ENCODE measurements at regions not wholly inside any gene's neighbourhood (a gene's known extent, or its start where the extent isn't known, plus 50 kb on each side); places are given as distances from the start of the nearest gene placed in this dataset.

DNA sequence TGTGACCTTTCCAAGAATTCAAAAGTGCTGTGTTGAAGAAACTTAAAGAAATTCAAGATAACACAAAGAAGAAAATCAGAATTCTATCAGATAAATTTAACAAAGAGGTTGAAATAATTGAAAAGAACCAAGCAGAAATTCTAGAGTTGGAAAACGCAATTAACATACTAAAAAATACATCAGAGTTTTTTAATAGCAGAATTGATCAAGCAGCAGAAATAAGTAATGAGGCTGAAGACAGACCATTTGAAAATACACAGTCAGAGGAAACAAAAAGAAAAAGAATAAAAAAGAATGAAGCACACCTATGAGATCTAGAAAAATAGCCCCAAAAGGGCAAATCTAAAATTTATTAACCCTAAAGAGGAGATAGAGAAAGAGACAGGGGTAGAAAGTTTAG is 218.1 kb upstream of the KAZN start:
- H3K4me1 ChIP-seq (ENCODE audit: insufficient read depth, low read length, poor library complexity, severe bottlenecking), result no peaks in the 10 kb centered on the region
- POLR2A ChIA-PET (ENCODE audit: low non-redundant PET), result no interaction called here
- intact Hi-C loops (cut with micrococcal nuclease; ENCODE audit: unreplicated experiment), result no loop called here
- H3K27ac ChIP-seq (ENCODE audit: low read depth, low read length, poor library complexity, severe bottlenecking), result no peak overlapping the region
- CTCF ChIA-PET, result no interaction called here
- peaks cover 6% of the 10 kb centered on the region for H3K9me3 ChIP-seq (ENCODE audit: low read depth, low read length, poor library complexity, severe bottlenecking)
- H3K36me3 ChIP-seq (ENCODE audit: insufficient read depth, low read length, poor library complexity, severe bottlenecking), result no peaks in the 10 kb centered on the region
- TF ChIP-seq, protein P1, sequence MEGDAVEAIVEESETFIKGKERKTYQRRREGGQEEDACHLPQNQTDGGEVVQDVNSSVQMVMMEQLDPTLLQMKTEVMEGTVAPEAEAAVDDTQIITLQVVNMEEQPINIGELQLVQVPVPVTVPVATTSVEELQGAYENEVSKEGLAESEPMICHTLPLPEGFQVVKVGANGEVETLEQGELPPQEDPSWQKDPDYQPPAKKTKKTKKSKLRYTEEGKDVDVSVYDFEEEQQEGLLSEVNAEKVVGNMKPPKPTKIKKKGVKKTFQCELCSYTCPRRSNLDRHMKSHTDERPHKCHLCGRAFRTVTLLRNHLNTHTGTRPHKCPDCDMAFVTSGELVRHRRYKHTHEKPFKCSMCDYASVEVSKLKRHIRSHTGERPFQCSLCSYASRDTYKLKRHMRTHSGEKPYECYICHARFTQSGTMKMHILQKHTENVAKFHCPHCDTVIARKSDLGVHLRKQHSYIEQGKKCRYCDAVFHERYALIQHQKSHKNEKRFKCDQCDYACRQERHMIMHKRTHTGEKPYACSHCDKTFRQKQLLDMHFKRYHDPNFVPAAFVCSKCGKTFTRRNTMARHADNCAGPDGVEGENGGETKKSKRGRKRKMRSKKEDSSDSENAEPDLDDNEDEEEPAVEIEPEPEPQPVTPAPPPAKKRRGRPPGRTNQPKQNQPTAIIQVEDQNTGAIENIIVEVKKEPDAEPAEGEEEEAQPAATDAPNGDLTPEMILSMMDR (conservative IDR thresholded peaks at IDR 0.05; ENCODE audit: low read depth, low read length), result no peak
- no peak for TF ChIP-seq EZH2 (IDR thresholded peaks at IDR 0.05; ENCODE audit: borderline replicate concordance, low read depth, low read length, poor library complexity, severe bottlenecking)
- DNase-seq (ENCODE audit: low spot score), result no peak
- BruUV-seq (replicated peaks), result no TSS peak
- H3K4me3 ChIP-seq (ENCODE audit: low read depth, low read length, poor library complexity, severe bottlenecking), result no peak overlapping the region
- no peaks in the 10 kb centered on the region for H3K27me3 ChIP-seq (replicated peaks; ENCODE audit: insufficient read depth, low read depth, low read length, poor library complexity)

DNA sequence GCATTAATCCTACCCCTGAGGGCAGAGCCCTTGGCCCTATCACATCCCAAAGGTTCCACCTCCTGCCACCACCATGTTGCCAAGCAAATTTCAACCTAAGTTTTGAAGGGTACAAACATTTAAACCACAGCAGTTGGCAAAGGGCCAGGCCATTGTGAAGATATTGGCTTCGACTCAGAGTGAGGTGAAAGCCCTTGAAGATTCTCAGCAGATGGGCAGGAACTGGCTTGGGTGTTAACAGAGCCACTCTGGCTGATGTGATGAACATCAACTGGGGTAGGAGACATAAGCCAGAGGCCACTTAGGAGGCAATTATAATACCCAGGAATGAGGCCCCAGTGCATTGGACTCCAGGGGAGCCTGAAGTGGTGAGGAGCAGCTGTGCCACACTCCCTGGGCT is 207.7 kb upstream of the KAZN start:
- Histone ChIP-seq H3K9me3 (ENCODE audit: low read depth, low read length, poor library complexity, severe bottlenecking) (peaks cover 3% of the 10 kb centered on the region), H3K27me3 (replicated peaks; ENCODE audit: insufficient read depth, low read depth, low read length, poor library complexity) (no peaks in the 10 kb centered on the region), H3K27ac (ENCODE audit: low read depth, low read length, poor library complexity, severe bottlenecking) (no peak overlapping the region), H3K4me3 (ENCODE audit: low read depth, low read length, poor library complexity, severe bottlenecking) (no peak overlapping the region), H3K4me1 (ENCODE audit: insufficient read depth, low read length, poor library complexity, severe bottlenecking) (no peaks in the 10 kb centered on the region), H3K36me3 (ENCODE audit: insufficient read depth, low read length, poor library complexity, severe bottlenecking) (no peaks in the 10 kb centered on the region)
- no peak for DNase-seq (ENCODE audit: low spot score)
- TF ChIP-seq EZH2 (IDR thresholded peaks at IDR 0.05; ENCODE audit: borderline replicate concordance, low read depth, low read length, poor library complexity, severe bottlenecking), result no peak
- TF ChIP-seq, protein P1 (conservative IDR thresholded peaks at IDR 0.05; ENCODE audit: low read depth, low read length), result no peak
- ChIA-PET CTCF (no interaction called here), POLR2A (ENCODE audit: low non-redundant PET) (no interaction called here)
- BruUV-seq (replicated peaks), result no TSS peak
- intact Hi-C loops (cut with micrococcal nuclease; ENCODE audit: unreplicated experiment), result no loop called here

DNA sequence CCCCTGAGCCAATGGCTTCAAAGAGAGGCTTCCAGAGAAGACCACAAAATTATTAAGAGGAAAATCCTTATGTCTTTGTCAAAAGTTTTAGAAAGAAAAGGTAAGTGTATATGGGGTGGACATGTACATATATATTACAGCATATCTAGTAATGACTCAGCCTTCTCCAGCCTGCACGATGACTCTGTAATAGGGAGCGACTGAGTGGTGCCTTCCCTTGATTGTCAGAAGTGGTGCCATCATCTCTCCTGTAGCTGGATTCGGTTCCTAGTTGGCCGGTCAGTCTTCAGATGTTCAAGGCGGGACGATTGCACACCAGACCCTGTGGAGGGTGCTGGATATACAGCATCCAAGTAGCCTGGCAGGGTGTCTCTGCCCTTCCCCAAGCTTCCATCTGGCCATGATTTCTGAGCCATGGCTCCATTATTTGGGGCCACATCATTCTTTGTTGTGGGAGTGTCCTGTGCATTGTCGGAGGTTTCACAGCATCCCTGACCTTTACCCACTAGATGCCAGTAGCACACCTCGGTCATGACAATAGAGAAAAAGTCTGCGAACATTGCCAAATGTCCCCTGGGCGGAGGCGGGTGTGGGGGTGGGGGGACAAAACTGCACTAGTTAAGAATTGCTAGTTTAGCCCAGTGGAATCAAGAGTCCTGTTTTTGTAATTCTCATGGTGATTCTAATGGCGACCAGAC is 206.2 kb upstream of the KAZN start:
- no peak overlapping the region for H3K4me3 ChIP-seq (ENCODE audit: low read depth, low read length, poor library complexity, severe bottlenecking)
- no peaks in the 10 kb centered on the region for H3K36me3 ChIP-seq (ENCODE audit: insufficient read depth, low read length, poor library complexity, severe bottlenecking)
- BruUV-seq (replicated peaks), result no TSS peak
- no peak for TF ChIP-seq EZH2 (IDR thresholded peaks at IDR 0.05; ENCODE audit: borderline replicate concordance, low read depth, low read length, poor library complexity, severe bottlenecking)
- TF ChIP-seq, protein P1 (conservative IDR thresholded peaks at IDR 0.05; ENCODE audit: low read depth, low read length), result no peak
- POLR2A ChIA-PET (ENCODE audit: low non-redundant PET), result no interaction called here
- no peaks in the 10 kb centered on the region for H3K4me1 ChIP-seq (ENCODE audit: insufficient read depth, low read length, poor library complexity, severe bottlenecking)
- no peak overlapping the region for H3K27ac ChIP-seq (ENCODE audit: low read depth, low read length, poor library complexity, severe bottlenecking)
- no peak for DNase-seq (ENCODE audit: low spot score)
- CTCF ChIA-PET, result no interaction called here
- no peaks in the 10 kb centered on the region for H3K27me3 ChIP-seq (replicated peaks; ENCODE audit: insufficient read depth, low read depth, low read length, poor library complexity)
- intact Hi-C loops (cut with micrococcal nuclease; ENCODE audit: unreplicated experiment), result no loop called here
- peaks cover 3% of the 10 kb centered on the region for H3K9me3 ChIP-seq (ENCODE audit: low read depth, low read length, poor library complexity, severe bottlenecking)

Measured in A673 (cell line).